GM06990 (cell line): ENCODE measurements at regions not wholly inside any gene's neighbourhood (a gene's known extent, or its start where the extent isn't known, plus 50 kb on each side); places are given as distances from the start of the nearest gene placed in this dataset.

Experiments used
- DNase-seq: peaks from one replicate; pipeline ENCODE4 v3.0.0-alpha.2; 2011; ENCODE audit not compliant: insufficient read length; ENCODE audit errors: extremely low read depth
- H3K27me3 ChIP-seq: replicated peaks from 2 replicates; pipeline ENCODE4 v1.6.0; 2011; ENCODE audit warnings: low read length; ENCODE audit not compliant: control insufficient read depth, insufficient read depth
- H3K36me3 ChIP-seq: 2 replicates; pipeline ENCODE4 v1.5.1; 2011; ENCODE audit warnings: low read length; ENCODE audit not compliant: control insufficient read depth, insufficient read depth
- H3K4me3 ChIP-seq: replicated peaks from 2 replicates; pipeline ENCODE4 v1.5.1; 2011; ENCODE audit warnings: low read depth, mild to moderate bottlenecking, control low read depth, low read length
- TF ChIP-seq, protein P1 (sequence below): IDR thresholded peaks from 2 replicates; pipeline ENCODE4 v1.5.1; 2011; ENCODE audit warnings: low read length, control low read depth, mild to moderate bottlenecking, inconsistent platforms; ENCODE audit not compliant: insufficient read depth, poor library complexity, severe bottlenecking

DNA sequence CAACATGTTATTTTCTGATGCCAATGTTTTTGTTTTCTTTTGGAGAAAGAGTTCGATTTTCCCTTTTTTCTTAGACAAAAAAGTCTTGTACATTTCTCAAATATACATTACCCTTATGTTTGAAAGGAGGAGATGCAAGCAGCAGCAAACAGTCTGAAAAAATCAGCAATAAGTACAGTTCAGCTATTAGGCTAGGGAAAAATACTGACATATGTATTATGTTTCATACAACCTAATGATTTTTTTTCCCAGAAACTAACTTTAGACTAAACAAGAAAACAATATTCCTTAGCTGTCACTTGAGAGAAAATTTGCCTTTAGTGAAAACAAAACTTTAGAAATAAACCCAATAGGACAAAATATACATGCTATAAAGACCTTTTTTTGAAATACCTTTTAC is 1223.5 kb downstream of the SLITRK1 start:
- no peak for DNase-seq
- no peak overlapping the region for H3K4me3 ChIP-seq
- TF ChIP-seq, protein P1, sequence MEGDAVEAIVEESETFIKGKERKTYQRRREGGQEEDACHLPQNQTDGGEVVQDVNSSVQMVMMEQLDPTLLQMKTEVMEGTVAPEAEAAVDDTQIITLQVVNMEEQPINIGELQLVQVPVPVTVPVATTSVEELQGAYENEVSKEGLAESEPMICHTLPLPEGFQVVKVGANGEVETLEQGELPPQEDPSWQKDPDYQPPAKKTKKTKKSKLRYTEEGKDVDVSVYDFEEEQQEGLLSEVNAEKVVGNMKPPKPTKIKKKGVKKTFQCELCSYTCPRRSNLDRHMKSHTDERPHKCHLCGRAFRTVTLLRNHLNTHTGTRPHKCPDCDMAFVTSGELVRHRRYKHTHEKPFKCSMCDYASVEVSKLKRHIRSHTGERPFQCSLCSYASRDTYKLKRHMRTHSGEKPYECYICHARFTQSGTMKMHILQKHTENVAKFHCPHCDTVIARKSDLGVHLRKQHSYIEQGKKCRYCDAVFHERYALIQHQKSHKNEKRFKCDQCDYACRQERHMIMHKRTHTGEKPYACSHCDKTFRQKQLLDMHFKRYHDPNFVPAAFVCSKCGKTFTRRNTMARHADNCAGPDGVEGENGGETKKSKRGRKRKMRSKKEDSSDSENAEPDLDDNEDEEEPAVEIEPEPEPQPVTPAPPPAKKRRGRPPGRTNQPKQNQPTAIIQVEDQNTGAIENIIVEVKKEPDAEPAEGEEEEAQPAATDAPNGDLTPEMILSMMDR: no peak
- no peaks in the 10 kb centered on the region for H3K27me3 ChIP-seq
- no peaks in the 10 kb centered on the region for H3K36me3 ChIP-seq

DNA sequence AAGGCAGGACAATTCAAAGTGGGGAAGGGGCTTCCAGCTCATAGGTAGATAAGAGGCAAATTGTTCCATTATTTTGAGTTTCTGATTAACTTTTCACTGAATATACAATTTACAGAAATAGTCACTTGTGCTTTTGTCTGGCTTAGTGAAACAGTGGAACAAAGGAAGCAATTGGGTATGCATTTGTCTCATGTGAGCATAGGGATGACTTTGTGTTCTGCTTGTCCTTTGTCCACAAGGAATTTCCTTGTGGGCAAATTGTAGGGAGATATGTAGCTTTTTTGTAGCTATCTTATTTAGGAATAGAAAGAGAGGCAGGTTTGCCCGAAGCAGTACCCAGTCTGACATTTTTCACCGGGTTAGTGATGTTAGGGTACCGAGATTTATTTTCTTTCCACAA is 1224.8 kb downstream of the SLITRK1 start:
- no peak for DNase-seq
- no peaks in the 10 kb centered on the region for H3K27me3 ChIP-seq
- TF ChIP-seq, protein P1: no peak
- no peaks in the 10 kb centered on the region for H3K36me3 ChIP-seq
- H3K4me3 ChIP-seq: no peak overlapping the region

DNA sequence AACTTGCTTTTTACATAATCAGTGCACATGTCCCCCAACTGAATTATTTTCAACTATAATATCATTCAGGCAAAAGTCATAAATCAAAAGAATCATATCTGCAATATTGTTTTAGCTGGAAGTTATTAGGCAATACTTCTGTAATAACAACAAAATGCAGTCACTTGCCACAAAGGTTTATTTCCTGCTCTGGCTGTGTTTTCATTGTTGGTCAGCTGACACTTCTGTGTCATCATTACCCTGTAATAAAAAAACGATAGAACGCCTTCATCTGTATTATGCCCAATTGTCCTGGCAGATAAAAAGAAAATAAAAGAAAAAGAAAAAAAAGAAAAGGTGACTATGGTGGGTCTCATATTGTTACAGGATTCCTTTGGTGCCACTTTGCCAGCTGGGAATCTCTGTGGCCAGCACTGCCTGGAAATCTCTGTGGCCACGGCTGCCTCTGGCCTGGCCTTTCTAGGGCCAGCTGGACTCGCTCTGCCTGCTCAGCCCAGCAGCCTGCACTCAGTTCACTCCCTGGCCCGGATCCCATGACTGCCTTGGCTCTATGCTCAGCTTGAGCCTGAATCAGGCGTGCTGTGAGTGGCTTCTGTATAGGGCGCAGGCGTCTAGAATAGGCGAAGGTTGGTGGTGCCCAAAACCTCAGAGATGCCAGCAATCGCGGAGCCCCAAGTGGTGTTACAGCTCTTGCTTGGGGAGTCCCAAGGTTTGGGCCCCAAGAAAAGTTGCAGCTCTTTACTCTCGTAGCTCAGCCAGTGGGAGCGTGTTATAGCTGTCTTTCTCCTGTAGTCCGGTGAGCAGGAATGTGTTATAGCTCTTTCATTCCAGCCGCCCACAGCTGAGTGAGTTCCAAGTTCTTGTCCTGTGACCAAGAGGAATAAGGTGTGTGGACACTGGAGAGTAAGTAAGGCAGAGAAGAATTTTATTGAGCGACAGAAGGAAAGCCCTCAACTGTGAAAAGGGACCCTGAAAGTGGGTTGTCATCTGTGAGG is 1227.1 kb downstream of the SLITRK1 start:
- Histone ChIP-seq H3K27me3 (no peaks in the 10 kb centered on the region), H3K36me3 (no peaks in the 10 kb centered on the region), H3K4me3 (no peak overlapping the region)
- TF ChIP-seq, protein P1: no peak
- no peak for DNase-seq

DNA sequence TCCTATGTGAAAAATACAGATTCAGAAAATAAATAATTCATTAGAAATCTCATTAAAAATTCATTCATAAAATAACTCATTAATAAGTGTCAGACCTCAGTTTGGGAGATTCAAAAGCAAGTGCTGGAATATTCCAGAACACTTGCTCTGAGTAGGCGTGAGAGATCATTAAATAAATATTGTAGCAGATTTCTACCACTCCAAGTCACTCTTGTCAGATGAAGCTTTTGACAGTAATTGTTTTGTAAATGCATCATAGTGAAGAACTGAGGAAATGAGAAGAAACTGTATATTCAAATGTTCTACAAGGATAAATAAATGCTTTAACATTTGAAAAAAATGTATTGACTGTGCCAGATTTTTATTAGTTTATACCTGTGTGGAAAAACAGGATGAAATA is 1228.1 kb downstream of the SLITRK1 start:
- Histone ChIP-seq H3K27me3 (no peaks in the 10 kb centered on the region), H3K4me3 (no peak overlapping the region), H3K36me3 (no peaks in the 10 kb centered on the region)
- TF ChIP-seq, protein P1: no peak
- no peak for DNase-seq

DNA sequence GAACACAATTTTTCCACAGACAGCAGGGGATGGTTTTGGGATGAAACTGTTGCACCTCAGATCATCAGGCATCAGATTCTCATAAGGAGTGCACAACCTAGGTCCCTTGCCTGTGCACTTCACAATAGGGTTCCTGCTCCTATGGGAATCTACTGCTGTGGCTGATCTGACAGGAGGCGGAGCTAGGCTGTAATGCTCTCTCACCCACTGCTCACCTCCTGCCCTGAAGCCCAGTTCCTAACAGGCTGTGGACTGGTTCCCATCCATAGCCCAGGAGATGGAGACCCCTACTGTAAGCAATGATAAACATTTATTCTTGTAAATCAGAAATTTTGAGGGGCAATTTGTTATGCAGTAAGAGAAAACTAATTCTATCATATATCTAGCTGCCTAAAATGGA is 1234.7 kb downstream of the SLITRK1 start:
- no peak for DNase-seq
- no peaks in the 10 kb centered on the region for H3K27me3 ChIP-seq
- TF ChIP-seq, protein P1: no peak
- H3K36me3 ChIP-seq: no peaks in the 10 kb centered on the region
- no peak overlapping the region for H3K4me3 ChIP-seq
